Mammary epithelial cell (primary cell): ENCODE measurements at regions not wholly inside any gene's neighbourhood (a gene's known extent, or its start where the extent isn't known, plus 50 kb on each side); places are given as distances from the start of the nearest gene placed in this dataset.

Source experiments
- EZH2 ChIP-seq: IDR thresholded peaks from 2 replicates; pipeline ENCODE4 v1.6.1; 2012; ENCODE audit warnings: low read length, inconsistent platforms, borderline replicate concordance
- TF ChIP-seq, protein P1 (sequence below), 2 donors: IDR thresholded peaks in 1 of 2; conservative IDR thresholded peaks in 1 of 2; 2 replicates each; pipeline ENCODE4 v1.5.1; 2011 to 2012; ENCODE audit warnings: inconsistent platforms in 2 of 2, low read length in 2 of 2, mild to moderate bottlenecking in 2 of 2, control low read depth in 1 of 2, low read depth in 1 of 2; ENCODE audit not compliant: insufficient read depth in 1 of 2; ENCODE audit errors: extremely low read depth in 1 of 2

DNA sequence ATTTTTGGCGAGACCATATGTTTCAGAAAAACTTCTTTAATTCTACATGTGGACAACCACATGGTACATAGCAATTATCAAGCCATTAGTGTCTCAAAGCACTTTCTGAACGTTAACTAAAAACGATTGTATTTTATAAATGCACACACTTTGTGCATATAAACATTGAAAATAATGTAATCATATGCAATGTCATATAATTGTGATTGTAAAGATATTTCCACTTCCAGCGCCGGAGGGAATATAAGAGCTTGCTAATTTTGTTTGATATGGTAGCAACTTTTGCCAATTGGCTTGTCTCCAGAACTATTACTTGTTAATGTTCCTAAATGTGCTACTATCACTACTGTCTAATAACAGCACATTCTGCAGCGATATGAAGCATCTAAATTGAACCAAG is 162.3 kb upstream of the SMIM31 start:
- TF ChIP-seq, protein P1, sequence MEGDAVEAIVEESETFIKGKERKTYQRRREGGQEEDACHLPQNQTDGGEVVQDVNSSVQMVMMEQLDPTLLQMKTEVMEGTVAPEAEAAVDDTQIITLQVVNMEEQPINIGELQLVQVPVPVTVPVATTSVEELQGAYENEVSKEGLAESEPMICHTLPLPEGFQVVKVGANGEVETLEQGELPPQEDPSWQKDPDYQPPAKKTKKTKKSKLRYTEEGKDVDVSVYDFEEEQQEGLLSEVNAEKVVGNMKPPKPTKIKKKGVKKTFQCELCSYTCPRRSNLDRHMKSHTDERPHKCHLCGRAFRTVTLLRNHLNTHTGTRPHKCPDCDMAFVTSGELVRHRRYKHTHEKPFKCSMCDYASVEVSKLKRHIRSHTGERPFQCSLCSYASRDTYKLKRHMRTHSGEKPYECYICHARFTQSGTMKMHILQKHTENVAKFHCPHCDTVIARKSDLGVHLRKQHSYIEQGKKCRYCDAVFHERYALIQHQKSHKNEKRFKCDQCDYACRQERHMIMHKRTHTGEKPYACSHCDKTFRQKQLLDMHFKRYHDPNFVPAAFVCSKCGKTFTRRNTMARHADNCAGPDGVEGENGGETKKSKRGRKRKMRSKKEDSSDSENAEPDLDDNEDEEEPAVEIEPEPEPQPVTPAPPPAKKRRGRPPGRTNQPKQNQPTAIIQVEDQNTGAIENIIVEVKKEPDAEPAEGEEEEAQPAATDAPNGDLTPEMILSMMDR (conservative IDR thresholded peaks at IDR 0.05 in 1 of 2, IDR thresholded peaks at IDR 0.05 in 1 of 2; ENCODE audit: extremely low read depth in 1 of 2, insufficient read depth in 1 of 2, low read depth in 1 of 2, low read length in 2 of 2): no peak
- TF ChIP-seq EZH2: no peak
